ENCODE measurements at regions not wholly inside any gene's neighbourhood (a gene's known extent, or its start where the extent isn't known, plus 50 kb on each side); places are given as distances from the start of the nearest gene placed in this dataset.

DNA sequence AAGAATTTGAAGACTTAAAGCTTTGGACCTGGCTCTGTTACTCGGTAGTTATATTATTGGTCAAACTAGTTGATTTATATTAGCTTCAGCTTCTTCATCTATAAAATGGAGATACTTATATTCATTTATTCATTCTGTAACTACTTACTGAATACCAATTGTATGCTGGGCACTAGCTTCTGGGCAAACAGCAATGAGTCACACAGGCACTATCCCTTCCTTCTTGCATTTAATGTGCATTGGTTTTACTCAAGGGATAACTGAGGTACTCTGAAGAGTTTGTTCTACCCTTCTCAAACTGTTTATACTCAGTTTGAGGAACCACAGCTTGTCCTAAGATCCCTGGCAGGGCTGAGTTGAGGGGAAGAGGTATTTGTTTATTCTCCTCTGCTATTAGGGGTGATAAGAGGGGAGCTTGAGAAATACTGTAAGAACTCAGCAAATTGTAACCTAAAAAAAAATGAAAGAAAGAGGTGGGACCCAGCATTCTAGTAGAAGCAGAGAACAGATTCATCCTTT, 825.4 kb upstream of the AMELY start:
- TF ChIP-seq, protein P1, sequence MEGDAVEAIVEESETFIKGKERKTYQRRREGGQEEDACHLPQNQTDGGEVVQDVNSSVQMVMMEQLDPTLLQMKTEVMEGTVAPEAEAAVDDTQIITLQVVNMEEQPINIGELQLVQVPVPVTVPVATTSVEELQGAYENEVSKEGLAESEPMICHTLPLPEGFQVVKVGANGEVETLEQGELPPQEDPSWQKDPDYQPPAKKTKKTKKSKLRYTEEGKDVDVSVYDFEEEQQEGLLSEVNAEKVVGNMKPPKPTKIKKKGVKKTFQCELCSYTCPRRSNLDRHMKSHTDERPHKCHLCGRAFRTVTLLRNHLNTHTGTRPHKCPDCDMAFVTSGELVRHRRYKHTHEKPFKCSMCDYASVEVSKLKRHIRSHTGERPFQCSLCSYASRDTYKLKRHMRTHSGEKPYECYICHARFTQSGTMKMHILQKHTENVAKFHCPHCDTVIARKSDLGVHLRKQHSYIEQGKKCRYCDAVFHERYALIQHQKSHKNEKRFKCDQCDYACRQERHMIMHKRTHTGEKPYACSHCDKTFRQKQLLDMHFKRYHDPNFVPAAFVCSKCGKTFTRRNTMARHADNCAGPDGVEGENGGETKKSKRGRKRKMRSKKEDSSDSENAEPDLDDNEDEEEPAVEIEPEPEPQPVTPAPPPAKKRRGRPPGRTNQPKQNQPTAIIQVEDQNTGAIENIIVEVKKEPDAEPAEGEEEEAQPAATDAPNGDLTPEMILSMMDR (IDR thresholded peaks at IDR 0.05): no peak
- no peak for TF ChIP-seq EP300 (IDR thresholded peaks at IDR 0.05)

Measured in gastroesophageal sphincter (tissue), 3 donors.